Bronchial epithelial cell (primary cell): ENCODE measurements at regions not wholly inside any gene's neighbourhood (a gene's known extent, or its start where the extent isn't known, plus 50 kb on each side); places are given as distances from the start of the nearest gene placed in this dataset.
A peak's percentile ranks its signal among the peaks of the same experiment; 100 is the strongest.

Experiments used
- DNase-seq: peaks from one replicate; pipeline ENCODE4 v3.0.0-alpha.2; 2010; ENCODE audit warnings: low read depth
- FAIRE-seq: peaks from 2 replicates; lab custom pipeline; 2011; peaks lifted over from hg19 to GRCh38; lab: Jason Lieb, UNC
- H3K27me3 ChIP-seq: 2 replicates; pipeline ENCODE4 v1.5.1; 2011; ENCODE audit warnings: low read length; ENCODE audit not compliant: control insufficient read depth, insufficient read depth
- H3K36me3 ChIP-seq: 2 replicates; pipeline ENCODE4 v1.5.1; 2011; ENCODE audit warnings: low read length; ENCODE audit not compliant: control insufficient read depth, insufficient read depth
- H3K4me3 ChIP-seq: 2 replicates; pipeline ENCODE4 v1.5.1; 2011; ENCODE audit warnings: mild to moderate bottlenecking, low read depth, low read length, control low read depth
- CTCF ChIP-seq: IDR thresholded peaks from 2 replicates; pipeline ENCODE4 v1.5.1; 2011; ENCODE audit warnings: mild to moderate bottlenecking, moderate library complexity, low read length, control low read depth, inconsistent platforms; ENCODE audit not compliant: insufficient read depth, severe bottlenecking

GRCh38 chr11:60625262-60625661 is 74.2 kb upstream of the MS4A8 start:
- no peaks in the 10 kb centered on the region for H3K27me3 ChIP-seq
- no peaks in the 10 kb centered on the region for H3K36me3 ChIP-seq
- peak; percentile 17 for TF ChIP-seq CTCF
- DNase-seq: peak; percentile 55
- FAIRE-seq: no peak
- no peak overlapping the region for H3K4me3 ChIP-seq

DNA sequence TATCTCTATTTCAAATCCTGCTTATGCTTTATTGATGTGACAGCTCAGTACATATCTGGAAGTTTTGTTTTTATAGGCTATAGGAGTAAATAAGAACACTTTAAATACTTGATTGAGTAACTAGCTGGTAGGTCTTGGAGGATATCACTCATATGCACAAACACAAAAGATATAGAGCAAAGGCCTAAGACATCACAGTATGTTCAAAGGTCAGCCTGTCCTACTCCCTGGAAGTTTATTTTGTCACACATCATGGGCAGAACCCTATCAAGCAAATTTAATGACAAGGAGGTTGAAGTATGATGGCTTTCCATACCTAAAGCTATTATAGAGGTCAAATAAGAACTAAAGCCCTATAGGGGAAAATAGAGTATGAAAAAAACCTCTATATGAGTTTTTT is 70.0 kb upstream of the MS4A8 start:
- DNase-seq: no peak
- Histone ChIP-seq H3K36me3 (no peaks in the 10 kb centered on the region), H3K4me3 (no peak overlapping the region), H3K27me3 (no peaks in the 10 kb centered on the region)
- TF ChIP-seq CTCF: no peak
- no peak for FAIRE-seq

- no peak for FAIRE-seq
- no peak for DNase-seq
- no peak for TF ChIP-seq CTCF
- no peaks in the 10 kb centered on the region for H3K27me3 ChIP-seq
- H3K36me3 ChIP-seq: no peaks in the 10 kb centered on the region
- no peak overlapping the region for H3K4me3 ChIP-seq
These were observed 67.5 kb upstream of the MS4A8 start for GRCh38 chr11:60631944-60632343.

DNA sequence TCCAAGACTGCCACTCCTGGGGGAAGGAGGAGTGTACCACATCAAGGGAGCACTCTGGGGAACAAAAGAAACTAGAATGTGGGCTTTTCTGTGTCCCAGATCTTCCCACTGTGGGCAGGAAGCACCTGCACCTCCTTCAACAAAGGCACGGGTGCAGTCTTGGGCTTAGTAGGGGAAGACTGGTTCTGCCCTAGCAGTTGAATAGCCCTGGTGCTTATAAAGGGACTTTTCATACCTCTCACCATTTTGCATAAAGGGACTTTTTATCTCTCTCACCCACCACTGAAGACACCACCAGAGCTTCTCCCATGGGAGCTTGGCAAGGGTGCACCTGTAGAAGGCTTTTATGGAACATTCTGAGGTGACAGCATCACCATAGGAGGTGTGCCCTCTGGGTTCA is 65.8 kb upstream of the MS4A8 start:
- TF ChIP-seq CTCF: no peak
- DNase-seq: no peak
- Histone ChIP-seq H3K36me3 (no peaks in the 10 kb centered on the region), H3K4me3 (no peak overlapping the region), H3K27me3 (no peaks in the 10 kb centered on the region)
- FAIRE-seq: no peak

DNA sequence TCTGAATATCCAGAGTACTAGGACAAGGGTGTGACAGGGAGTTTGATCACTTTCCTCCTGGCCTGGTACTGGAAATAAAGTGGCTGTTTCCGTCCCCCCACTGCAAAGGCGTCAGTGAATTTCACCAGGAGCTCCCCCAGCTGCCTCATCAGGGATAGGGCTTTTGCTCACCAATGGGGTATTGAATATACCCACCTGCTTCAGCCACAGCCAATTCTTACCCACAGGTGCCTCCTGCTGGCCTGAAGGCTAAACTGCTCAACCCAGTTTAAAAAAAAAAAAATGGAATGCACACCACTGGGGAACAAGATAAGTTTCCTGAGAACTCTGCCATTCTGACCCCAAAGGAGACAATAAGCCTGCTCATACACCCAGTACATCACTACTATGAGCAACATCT is 65.3 kb upstream of the MS4A8 start:
- DNase-seq (peak; percentile 1), FAIRE-seq (no peak)
- no peaks in the 10 kb centered on the region for H3K36me3 ChIP-seq
- H3K27me3 ChIP-seq: no peaks in the 10 kb centered on the region
- peak; percentile 20 for TF ChIP-seq CTCF
- H3K4me3 ChIP-seq: no peak overlapping the region

GRCh38 chr11:60641940-60642339 is 57.5 kb upstream of the MS4A8 start:
- no peak overlapping the region for H3K4me3 ChIP-seq
- DNase-seq (no peak), FAIRE-seq (no peak)
- no peaks in the 10 kb centered on the region for H3K27me3 ChIP-seq
- H3K36me3 ChIP-seq: no peaks in the 10 kb centered on the region
- no peak for TF ChIP-seq CTCF
